Urothelium cell line (cell line): ENCODE measurements at regions not wholly inside any gene's neighbourhood (a gene's known extent, or its start where the extent isn't known, plus 50 kb on each side); places are given as distances from the start of the nearest gene placed in this dataset.
"Not testable (repeated sequence)": the region's sequence is repeated elsewhere in the genome, so short reads cannot be mapped to it uniquely, and the experiment has no call there.

Experiments
- DNase-seq: peaks from one replicate; pipeline ENCODE4 v3.0.0; 2011; ENCODE audit warnings: low spot score, mixed read lengths
- FAIRE-seq: peaks from 2 replicates; lab custom pipeline; 2011; peaks lifted over from hg19 to GRCh38; lab: Jason Lieb, UNC

DNA sequence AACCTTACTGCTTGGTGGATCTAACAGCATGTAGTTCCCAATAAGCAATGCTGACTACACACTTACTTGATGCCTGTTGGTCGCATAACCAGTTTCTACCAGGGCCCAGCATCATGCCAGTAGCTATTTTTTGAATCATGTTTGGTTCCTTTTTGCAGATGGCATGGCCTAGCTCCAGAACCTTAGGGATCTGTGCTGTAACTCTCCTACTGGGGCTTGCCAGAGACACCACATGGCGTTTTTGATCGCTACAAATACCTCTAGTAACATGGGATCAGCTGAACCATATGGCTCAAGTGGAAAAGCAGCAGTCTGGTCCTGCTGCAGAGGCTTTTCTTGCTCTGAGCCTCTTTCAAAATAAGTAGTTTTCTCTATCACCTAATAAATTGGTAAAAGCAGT is 654.6 kb upstream of the API5 start:
- no peak for DNase-seq
- FAIRE-seq = no peak

DNA sequence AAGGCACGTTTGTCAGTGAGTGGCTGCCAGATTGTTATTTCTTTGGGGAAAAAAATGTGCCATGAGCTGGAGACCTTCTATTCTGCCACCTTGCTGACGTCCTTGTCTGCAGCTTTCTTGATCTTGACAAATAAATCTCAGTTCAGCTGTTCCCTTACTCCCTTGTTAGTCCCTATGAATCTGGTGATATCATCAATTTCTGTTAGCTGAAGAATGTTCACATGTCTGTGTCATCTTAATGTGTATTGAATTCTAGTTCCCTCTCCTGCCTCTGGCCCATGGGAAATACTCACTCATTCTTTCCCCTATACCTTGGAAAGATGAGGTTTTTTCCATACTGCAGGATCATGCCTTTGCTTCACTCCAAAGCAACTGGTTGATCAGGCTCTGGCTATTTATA is 649.9 kb upstream of the API5 start:
- DNase-seq (no peak), FAIRE-seq (no peak)

DNA sequence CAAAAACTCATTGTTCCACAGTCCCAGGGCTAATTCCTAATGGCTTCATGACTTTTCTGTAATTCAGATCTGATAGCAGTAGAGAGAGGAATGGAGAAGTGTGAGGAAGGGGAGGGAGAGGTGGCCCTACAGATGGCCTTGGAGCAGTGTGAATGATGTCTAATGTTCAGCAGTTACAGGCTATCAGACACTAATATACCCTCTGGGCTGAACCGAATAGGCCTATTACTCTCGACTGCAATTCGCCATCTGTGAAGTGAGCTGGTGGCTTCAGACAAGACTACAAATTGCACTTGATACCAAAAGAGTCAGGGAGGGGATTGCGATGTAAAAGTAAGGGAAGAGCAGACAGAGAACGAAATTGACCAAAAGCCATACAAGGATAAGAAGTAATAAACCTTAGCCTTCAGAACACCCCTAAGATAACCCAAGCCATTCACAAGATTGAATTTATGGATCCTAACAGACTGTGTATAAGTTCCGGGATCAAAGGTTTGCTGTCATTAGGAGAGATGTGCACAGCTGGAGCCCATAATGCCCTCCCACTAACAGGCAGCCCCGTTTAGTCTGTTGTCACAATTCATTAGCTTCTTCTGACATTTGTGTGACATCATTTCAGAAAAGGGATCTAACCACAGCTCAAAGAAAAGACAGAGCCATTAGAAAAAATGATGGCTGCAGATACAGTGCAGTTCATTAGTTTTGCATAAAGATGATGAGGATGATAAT is 642.4 kb upstream of the API5 start:
- no peak for DNase-seq
- FAIRE-seq = no peak

DNA sequence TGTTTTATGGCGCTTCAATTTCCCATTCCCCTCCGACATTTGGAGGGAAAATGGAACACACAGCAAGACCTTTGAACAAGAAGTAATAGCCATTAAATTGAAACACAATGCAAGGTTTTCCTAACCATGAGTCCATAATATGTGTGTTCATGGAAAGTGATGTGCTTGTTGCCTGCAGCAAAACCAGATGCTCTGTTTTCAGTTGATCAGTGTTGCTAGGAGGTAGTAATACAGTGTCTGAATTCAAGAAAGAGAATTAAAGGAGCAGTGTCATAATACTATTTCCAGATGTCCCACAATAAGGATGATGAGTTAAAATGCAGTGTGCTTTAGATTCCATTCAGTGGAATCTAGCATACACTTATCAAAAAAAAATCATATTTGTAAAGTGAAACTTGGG is 637.4 kb upstream of the API5 start:
- no peak for DNase-seq
- no peak for FAIRE-seq

DNA sequence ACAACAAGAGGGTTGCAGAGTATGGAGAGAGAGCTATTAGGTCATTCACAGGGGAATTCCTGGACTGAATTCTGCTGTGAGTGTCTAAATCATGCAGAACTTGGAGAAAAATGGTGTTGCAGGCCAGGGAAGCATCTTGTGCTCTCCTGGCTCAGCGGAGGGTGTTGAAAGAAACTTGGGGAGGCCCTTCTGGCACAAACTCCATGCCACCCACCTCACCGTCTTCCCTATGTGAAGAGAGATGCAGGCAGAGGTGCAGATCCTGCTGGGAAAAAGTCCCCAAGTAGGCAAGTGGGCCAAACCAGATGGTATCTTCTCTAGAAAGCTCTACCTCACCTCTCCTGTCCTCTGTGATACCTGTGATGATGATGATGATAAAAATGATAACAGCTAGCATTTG is 604.3 kb upstream of the API5 start:
- DNase-seq (no peak), FAIRE-seq (no peak)

DNA sequence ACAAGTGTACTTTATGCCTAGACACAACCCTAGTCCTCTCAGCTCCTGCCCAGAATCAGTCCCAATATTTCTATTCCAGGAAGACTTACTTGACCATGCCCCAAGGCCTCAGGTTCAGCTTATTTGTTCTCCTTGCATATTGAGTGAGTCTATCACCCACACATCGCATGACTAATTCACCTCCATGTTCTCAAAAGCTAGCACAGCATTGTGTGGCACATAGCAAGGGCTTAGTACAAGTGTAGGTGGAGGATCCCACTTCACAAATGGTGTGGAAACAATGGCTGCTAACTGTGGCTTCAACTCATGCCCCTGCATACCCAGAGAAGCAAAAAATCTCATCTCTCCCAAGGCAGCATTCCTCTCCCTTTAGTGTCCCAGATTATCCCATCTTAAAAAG is 602.6 kb upstream of the API5 start:
- FAIRE-seq (no peak), DNase-seq (no peak)

DNA sequence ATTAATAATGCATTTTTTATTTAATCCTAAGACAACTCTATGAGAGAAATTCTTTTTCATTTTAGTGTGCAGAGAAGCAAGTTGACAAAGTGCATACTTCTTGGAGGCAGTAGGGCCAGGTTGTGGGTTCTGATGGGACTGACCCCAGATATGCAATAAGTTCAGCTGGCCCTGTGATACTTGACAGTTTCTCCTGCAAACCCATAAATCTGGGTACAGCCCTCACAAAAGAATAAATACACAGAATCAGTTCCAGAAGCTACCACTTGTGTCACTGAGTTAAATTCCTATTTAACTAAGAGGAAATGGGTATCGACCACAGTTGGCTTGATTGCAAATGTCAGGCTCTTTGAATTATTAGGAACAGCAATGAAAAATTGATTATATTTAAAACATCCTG is 598.5 kb upstream of the API5 start:
- no peak for FAIRE-seq
- DNase-seq = no peak

DNA sequence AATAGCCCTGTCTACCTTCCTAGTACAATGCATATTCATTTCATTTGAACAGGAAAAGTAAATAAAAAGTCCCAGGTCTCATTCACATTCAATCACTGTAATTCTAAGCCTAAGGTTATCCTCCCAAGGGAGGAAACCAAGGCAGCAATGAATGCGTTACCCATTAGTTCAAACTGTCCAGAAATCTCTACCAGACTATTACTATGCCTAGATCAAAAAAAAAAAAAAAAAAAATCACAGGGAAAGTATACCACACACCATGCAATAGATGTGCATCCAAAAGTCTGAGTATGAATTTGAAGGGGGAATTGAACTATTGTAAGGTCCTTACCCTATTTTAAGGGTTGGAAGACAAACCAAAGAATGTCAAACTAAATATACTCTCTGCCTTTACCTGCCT is 598.0 kb upstream of the API5 start:
- DNase-seq (no peak), FAIRE-seq (no peak)

DNA sequence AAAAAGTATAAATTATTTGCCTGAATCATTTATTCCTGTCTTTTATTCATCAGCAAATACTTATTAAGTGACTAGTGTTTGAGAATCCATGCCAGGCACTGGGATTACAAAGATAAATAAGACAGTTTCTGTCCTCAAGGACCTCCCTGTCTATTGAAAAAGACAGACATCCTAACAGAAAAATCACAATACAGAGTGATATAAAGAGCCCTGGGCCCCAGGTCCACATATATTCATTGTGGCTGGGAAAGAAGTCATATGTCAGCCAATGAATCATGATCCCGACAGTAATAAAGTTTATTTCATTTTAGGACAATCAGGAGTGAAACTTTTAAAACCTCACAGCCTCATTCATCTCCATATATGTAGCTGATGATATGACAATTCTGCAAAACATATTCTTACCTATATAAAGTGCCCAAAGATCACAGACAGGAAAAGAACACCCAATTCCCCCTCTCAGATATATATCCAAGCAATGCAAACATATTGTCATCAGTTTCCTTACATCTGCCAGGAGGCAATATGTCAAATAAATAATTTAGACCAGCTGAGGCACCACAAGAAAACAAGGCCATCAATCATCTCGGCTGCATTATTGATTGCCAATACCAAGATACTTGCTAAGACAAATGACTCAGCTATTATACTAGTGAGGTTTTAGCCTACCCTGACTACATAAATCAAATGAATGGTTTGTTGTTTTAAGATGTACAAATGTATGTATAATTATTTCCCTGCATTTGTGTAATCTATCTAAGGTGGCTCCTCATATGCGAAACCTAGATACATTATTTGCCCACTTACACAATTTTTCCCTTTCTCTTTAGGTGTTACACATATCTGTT is 590.9 kb upstream of the API5 start:
- DNase-seq (no peak), FAIRE-seq (no peak)

DNA sequence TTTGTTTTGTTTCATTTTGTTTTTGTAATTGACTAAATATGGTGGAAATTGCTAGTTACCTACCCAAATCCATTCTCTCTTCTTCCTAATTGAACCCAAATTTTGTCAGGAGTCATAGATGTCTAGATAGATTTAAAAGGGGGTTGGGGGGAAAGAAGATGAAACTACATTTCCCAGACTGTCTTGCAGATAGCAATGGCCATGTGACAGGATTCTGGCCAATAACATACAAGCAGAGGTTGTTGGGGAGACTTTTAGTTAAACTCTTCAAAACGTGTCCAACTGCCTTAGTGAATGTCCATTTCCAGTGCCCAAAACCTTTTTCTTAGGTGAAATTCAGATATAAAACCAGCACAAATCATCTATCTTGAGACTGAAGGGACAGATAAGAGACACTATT is 583.9 kb upstream of the API5 start:
- FAIRE-seq = no peak

DNA sequence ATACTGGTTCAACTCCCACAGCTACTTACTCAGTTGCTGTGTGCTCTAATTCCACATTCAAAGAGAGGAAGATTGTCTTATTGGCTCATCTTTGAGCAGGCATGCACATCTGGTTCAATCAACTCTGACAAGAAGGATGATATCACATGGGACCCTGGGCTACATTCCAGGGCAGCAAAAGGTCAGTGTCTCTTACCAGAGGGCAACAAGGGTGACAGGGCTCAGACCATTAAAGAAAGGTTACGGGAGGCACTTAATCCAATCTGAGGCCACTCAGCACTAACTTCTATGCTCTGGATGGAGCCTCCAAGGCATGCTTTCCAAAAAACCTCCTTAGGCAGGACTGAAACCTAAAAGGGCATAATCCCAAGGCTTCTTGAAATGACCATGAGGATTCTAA is 549.4 kb upstream of the API5 start:
- no peak for DNase-seq
- FAIRE-seq = no peak

More for the DNA sequence above, 583.9 kb upstream of the API5 start:
- DNase-seq = no peak

DNA sequence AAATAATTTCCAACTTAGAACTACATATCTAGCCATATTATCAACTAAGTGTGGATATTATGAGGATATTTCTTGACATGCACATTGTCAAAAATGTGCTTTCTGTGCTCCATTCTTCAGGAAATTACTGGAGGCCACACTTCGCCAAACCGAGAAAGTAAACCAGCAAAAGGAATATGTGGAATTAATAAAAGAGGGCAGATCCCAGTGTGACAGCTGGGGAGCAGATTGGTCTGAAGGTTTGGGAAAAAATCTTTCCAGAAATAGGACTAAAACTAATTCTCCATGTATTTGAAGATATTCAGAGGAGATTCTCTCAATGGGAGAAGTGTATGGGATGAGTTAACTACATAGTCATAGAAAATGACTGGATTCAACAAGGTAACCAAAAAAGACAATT is 546.9 kb upstream of the API5 start:
- DNase-seq (no peak), FAIRE-seq (no peak)

DNA sequence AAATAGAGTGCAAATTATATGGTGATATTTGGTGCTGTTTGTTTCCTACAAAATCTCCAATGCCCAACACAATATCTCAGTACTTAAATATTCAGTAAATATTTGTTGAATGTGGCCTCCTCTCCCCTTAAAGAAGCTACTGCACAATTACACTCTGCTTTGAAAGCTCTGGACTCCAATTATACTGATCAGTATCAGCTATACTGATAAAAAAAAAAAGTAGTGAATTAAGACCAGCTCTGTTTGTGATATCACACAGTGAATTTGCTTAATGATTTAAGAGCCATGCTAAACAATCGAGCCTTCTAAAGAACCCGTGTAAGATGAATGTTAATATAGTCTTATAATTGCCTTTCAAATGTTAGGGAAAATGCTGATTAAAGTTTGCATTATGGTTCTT is 543.2 kb upstream of the API5 start:
- DNase-seq (no peak), FAIRE-seq (no peak)

DNA sequence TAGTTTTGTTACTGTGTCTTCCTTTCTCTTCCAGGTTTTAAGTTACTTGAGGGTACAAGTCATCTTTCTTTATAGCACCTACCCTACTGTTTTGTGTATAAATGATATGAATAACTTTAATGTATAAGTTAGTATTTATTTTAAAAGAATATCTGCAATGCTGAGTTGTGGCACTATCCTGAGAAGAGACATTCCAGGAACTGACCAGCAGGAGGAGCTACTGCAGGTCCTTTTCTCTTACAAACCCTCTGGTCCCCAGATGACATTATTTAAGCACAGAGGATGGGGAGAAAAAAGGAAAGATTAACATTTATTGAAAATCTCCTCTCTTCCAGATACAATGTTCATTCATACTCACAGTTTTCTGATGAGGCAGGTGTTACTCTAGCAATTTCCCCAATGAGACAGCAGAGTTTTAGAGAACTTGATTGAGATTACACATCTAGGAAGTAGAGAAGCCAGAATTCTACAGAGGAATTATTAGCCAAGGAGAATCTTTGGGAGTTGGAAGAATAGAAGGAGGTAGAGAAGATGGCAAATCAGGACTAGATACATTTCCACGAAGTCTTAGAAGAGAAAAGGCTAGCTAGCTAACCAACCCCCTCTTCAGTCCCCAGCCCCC is 541.2 kb upstream of the API5 start:
- no peak for DNase-seq

DNA sequence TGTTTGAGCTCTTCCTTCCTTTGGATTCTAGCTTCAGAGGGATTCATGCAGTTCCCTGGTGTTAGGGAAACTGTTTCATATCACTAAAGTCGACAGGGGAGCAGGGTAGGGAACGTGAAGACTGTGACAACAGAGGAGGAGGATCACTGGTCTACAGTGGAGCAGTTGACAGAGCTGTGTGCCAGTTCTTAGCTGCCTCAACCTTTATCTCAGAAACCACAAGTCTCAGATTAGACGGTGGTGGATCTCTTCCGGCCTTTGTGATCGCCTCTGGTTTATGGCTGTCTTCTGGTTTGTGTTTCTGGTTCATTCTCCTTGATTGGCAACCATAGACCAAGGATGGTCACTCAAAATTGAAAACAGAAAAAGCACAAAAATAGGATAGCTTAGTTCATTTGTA is 538.9 kb upstream of the API5 start:
- DNase-seq (no peak), FAIRE-seq (no peak)

More for the DNA sequence above, 541.2 kb upstream of the API5 start:
- FAIRE-seq = no peak

DNA sequence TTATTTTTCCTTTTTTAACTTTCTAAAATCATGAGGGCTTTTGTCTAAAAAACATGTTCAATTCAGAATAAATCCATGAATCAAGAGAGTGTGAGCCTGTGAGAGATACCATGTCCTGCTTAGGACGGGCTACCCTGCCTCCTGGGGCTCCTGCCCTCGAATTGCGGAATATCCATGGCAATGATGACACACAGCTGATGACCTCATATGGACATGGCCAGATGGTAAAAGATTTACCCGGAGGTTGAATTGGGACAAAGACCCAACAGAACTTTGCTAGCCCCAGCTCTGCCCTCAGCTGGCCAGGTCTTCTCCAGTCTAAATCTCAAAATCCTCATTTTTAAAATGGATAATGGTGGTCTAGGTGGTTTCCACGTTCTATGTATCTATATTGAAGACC is 538.1 kb upstream of the API5 start:
- no peak for DNase-seq
- no peak for FAIRE-seq

DNA sequence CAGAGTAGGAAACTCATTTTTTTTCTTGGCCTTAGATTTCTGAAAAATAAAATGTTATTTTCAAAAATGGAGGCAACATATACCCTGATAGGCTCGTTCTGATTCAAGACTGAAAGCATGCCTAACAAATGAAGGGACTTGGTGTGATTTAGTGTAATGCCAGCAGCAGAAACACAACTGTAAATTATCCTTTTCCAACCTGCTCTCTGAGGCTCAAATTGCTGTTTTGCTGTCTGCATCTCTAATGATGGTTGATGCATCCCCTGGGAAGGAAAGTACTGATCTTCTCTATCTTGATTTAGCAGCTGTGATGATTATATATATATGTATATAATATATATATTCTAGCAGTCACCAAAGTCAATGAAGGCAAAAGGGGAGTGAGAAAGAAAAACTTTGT is 537.2 kb upstream of the API5 start:
- DNase-seq (no peak), FAIRE-seq (no peak)

DNA sequence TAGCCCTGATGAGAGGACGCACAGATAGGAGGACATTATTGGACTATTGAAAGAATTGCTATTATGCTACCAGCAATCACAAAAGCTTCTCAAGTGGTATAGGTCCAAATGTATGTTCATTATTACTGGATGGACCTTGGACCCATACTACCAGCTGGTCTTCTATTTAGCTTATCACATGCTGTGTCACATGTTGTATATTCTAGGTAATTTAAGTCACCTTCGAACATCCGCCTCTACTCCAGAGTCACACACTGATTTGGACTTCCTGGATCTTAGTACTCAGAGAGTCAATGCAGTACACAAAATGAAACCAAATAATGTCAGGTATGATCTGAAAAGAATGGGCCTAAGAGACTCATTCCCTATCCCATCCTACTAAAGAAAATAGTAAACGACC is 534.0 kb upstream of the API5 start:
- FAIRE-seq (no peak), DNase-seq (no peak)

DNA sequence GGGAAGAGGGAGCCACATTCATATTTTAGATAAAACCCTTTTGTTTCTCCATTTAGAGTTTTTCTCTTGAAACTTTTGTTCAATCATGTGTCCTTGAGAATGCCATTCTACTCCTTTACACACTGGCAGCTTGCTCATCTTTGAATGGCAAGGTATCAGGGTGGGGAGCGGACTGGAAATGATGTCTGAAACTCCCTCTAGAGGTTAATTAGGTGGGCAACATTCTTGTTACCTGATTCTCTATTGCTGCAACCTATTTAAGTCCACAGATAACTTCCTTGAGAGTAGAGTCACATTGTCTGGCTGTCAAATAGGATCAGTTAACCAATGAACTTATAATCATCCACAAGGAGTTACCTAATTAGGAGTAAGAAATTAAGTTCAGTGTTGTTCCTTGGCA is 533.6 kb upstream of the API5 start:
- FAIRE-seq (no peak), DNase-seq (no peak)

DNA sequence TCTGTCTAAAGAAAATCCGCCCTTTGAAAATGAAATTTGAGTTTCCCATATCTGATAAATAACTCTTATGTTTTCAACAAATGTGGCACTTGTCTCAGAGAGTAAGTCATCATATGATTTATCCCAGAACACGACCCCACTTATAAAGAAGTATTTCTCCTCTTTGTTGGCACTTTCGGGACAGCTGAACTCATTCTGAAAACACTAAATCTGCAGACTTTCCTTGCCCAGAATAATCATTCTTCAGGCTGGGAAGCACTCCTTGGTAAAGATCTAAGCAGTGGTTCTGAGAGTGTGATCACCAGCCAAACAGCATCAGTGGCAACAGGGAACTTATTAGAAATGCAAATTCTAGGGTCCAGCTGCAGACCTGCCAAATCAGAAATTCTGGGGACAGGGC is 532.2 kb upstream of the API5 start:
- DNase-seq (no peak), FAIRE-seq (no peak)

DNA sequence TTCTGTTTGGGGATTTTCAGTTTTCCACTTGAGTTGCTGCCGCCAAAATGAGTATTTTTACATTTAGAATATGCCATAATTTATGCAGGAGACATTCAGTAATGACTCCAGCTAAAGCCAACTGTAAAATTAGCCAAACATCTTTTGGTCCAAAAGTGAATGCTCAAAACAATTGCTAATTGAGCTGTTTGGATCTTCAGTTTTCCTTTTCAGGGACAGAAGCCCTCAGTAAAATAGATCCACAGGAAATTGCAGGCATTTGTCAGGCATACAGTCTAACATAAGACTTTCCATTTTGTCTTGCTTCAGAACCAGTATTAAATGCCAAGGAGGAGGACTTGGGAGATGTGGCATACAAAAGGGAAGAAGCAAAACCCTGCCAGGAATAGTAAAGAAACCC is 524.8 kb upstream of the API5 start:
- no peak for DNase-seq
- no peak for FAIRE-seq

DNA sequence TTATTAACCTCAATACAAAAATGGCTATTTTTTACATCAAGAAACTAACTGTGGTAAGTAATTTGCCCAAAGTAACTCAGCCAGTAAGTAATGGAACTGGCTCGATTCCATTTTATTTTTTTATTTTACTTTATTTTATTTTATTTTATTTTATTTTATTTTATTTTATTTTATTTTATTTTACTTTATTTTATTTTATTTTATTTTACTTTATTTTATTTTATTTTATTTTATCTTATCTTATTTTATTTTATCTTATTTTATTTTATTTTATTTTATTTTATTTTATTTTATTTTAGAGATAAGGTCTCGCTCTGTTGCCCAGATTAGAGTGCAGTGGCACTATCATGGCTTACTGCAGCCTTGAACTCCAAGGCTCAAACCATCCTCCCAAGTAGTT is 516.3 kb upstream of the API5 start:
- FAIRE-seq = not testable (repeated sequence)

More for the DNA sequence above, 516.3 kb upstream of the API5 start:
- not testable (repeated sequence) for DNase-seq
